SK-N-SH (cell line): ENCODE measurements at regions not wholly inside any gene's neighbourhood (a gene's known extent, or its start where the extent isn't known, plus 50 kb on each side); places are given as distances from the start of the nearest gene placed in this dataset.

Source experiments
- CTCF ChIP-seq: fragments of 200-600 bp; sonication (generic); IDR thresholded peaks from 2 replicates; pipeline ENCODE4 v1.6.1; 2017; ENCODE audit warnings: antibody characterized with exemption, mild to moderate bottlenecking, moderate library complexity
- EP300 ChIP-seq, 2 experiments: IDR thresholded peaks; 2 replicates each; pipeline versions ENCODE4 v1.4.0 to v1.6.1; 2012; ENCODE audit warnings: borderline replicate concordance in 1 of 2, low read depth in 1 of 2, low read length in 1 of 2
- IRF3 ChIP-seq: fragments of 150-350 bp; IDR thresholded peaks from 2 replicates; pipeline ENCODE4 v1.6.1; 2016; ENCODE audit warnings: mild to moderate bottlenecking, low read depth, low read length
- MAX ChIP-seq: IDR thresholded peaks from 2 replicates; pipeline ENCODE4 v1.4.0; 2012; ENCODE audit warnings: low read depth
- POLR2AphosphoS5 ChIP-seq: IDR thresholded peaks from 2 replicates; pipeline ENCODE4 v1.6.1; 2012; ENCODE audit warnings: low read depth, low read length
- RAD21 ChIP-seq: IDR thresholded peaks from 2 replicates; pipeline ENCODE4 v1.6.1; 2012; ENCODE audit warnings: mild to moderate bottlenecking, low read length
- REST ChIP-seq: IDR thresholded peaks from 2 replicates; pipeline ENCODE4 v1.6.1; 2012; ENCODE audit warnings: mild to moderate bottlenecking, low read depth, low read length, moderate library complexity
- SIN3A ChIP-seq: IDR thresholded peaks from 2 replicates; pipeline ENCODE4 v1.6.1; 2012; ENCODE audit warnings: low read depth, mild to moderate bottlenecking, low read length, moderate library complexity, borderline replicate concordance
- SMC3 ChIP-seq: IDR thresholded peaks from 2 replicates; pipeline ENCODE4 v1.6.1; 2012; ENCODE audit warnings: low read depth, low read length, improper control_type of control experiment
- TAF1 ChIP-seq: IDR thresholded peaks from 2 replicates; pipeline ENCODE4 v1.6.1; 2012; ENCODE audit warnings: low read depth, mild to moderate bottlenecking, low read length, moderate library complexity, borderline replicate concordance
- USF1 ChIP-seq: IDR thresholded peaks from 2 replicates; pipeline ENCODE4 v1.4.0; 2012; ENCODE audit warnings: low read depth, borderline replicate concordance
- YY1 ChIP-seq: IDR thresholded peaks from 2 replicates; pipeline ENCODE4 v1.4.0; 2012; ENCODE audit warnings: low read depth, mild to moderate bottlenecking
- ZBTB33 ChIP-seq: IDR thresholded peaks from 2 replicates; pipeline ENCODE4 v1.4.0; 2012; ENCODE audit warnings: low read depth, borderline replicate concordance

GRCh38 chr5:2212481-2212880 is 329.8 kb upstream of the IRX4 start:
- TF ChIP-seq ZBTB33 (no peak), CTCF (no peak), REST (no peak), RAD21 (no peak), IRF3 (no peak), EP300 (IDR thresholded peaks at IDR 0.05; ENCODE audit: borderline replicate concordance in 1 of 2, low read depth in 1 of 2, low read length in 1 of 2) (no peak), TAF1 (no peak), YY1 (no peak), SIN3A (no peak), SMC3 (no peak), MAX (no peak), USF1 (no peak), POLR2AphosphoS5 (no peak)
